ENCODE measurements at regions not wholly inside any gene's neighbourhood (a gene's known extent, or its start where the extent isn't known, plus 50 kb on each side); places are given as distances from the start of the nearest gene placed in this dataset.

DNA sequence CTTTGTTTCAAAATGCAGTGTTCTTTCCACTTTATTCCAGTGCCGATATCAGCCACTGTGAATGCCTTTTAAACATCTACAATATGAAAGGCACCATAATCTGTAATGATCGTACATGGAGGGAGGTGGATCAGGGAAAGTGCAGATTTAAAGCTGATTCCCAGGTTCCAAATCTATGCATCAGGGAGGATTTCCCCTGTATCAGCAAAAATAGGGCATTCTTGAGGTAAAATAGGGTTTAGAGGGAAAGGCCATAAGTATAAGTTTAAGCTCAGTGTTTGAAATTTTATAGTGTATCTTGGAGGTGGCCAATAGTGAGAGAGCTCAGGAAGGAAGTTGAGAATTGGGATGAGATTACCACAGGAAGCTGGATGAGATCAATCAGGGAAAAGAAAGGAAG, 289.7 kb upstream of the ID4 start:
- H2AFZ ChIP-seq (ENCODE audit: low read depth, low read length, severe bottlenecking) = no peak overlapping the region
- H3K27ac ChIP-seq (ENCODE audit: low read depth, low read length) = no peak overlapping the region
- no peak overlapping the region for H3K4me3 ChIP-seq (ENCODE audit: insufficient read depth, low read length, poor library complexity, severe bottlenecking)
- no peaks in the 10 kb centered on the region for H3K9me3 ChIP-seq (ENCODE audit: insufficient read depth, low read length)
- H3K9ac ChIP-seq (ENCODE audit: low read length) = no peak overlapping the region
- TF ChIP-seq, protein P1, sequence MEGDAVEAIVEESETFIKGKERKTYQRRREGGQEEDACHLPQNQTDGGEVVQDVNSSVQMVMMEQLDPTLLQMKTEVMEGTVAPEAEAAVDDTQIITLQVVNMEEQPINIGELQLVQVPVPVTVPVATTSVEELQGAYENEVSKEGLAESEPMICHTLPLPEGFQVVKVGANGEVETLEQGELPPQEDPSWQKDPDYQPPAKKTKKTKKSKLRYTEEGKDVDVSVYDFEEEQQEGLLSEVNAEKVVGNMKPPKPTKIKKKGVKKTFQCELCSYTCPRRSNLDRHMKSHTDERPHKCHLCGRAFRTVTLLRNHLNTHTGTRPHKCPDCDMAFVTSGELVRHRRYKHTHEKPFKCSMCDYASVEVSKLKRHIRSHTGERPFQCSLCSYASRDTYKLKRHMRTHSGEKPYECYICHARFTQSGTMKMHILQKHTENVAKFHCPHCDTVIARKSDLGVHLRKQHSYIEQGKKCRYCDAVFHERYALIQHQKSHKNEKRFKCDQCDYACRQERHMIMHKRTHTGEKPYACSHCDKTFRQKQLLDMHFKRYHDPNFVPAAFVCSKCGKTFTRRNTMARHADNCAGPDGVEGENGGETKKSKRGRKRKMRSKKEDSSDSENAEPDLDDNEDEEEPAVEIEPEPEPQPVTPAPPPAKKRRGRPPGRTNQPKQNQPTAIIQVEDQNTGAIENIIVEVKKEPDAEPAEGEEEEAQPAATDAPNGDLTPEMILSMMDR (IDR thresholded peaks at IDR 0.05; ENCODE audit: insufficient read depth, low read length, poor library complexity, severe bottlenecking) = no peak
- TF ChIP-seq EZH2phosphoT487 (conservative IDR thresholded peaks at IDR 0.05; ENCODE audit: low read length) = no peak
- H3K9me2 ChIP-seq (replicated peaks; ENCODE audit: insufficient read depth, low read length) = no peaks in the 10 kb centered on the region
- H3K4me2 ChIP-seq (ENCODE audit: low read depth, low read length, poor library complexity, severe bottlenecking) = no peak overlapping the region
- H4K20me1 ChIP-seq (ENCODE audit: low read depth, low read length) = no peaks in the 10 kb centered on the region
- no peaks in the 10 kb centered on the region for H3K79me2 ChIP-seq (ENCODE audit: insufficient read depth, low read length)
- H3K36me3 ChIP-seq (ENCODE audit: low read length) = no peaks in the 10 kb centered on the region
- H3K27me3 ChIP-seq (ENCODE audit: low read length) = no peaks in the 10 kb centered on the region
- no peaks in the 10 kb centered on the region for H3F3A ChIP-seq (ENCODE audit: insufficient read depth)

DNA sequence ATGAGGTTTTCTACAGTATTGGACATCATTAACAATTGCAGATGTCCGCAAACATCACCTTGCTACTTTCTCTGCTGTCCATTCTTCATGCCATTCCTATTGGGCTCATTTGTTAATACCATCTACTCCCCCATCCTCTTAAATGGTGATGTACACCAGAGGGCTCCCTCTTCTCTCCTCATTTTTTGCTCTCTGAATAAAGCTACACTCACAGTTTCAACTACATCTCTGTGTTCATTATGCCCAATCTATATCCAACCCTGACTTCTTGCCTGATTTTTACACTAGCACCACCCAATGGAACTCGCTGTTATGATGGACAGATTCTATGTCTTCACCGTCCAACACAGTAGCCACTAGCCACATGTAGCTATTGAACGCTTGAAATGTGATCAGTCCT, 288.1 kb upstream of the ID4 start:
- no peak overlapping the region for H3K27ac ChIP-seq (ENCODE audit: low read depth, low read length)
- H3K9me2 ChIP-seq (replicated peaks; ENCODE audit: insufficient read depth, low read length) = no peaks in the 10 kb centered on the region
- TF ChIP-seq, protein P1 (IDR thresholded peaks at IDR 0.05; ENCODE audit: insufficient read depth, low read length, poor library complexity, severe bottlenecking) = no peak
- no peak for TF ChIP-seq EZH2phosphoT487 (conservative IDR thresholded peaks at IDR 0.05; ENCODE audit: low read length)
- no peaks in the 10 kb centered on the region for H3F3A ChIP-seq (ENCODE audit: insufficient read depth)
- H2AFZ ChIP-seq (ENCODE audit: low read depth, low read length, severe bottlenecking) = no peak overlapping the region
- no peaks in the 10 kb centered on the region for H3K36me3 ChIP-seq (ENCODE audit: low read length)
- H4K20me1 ChIP-seq (ENCODE audit: low read depth, low read length) = no peaks in the 10 kb centered on the region
- no peak overlapping the region for H3K9ac ChIP-seq (ENCODE audit: low read length)
- H3K27me3 ChIP-seq (ENCODE audit: low read length) = no peaks in the 10 kb centered on the region
- no peak overlapping the region for H3K4me3 ChIP-seq (ENCODE audit: insufficient read depth, low read length, poor library complexity, severe bottlenecking)
- no peaks in the 10 kb centered on the region for H3K79me2 ChIP-seq (ENCODE audit: insufficient read depth, low read length)
- H3K4me2 ChIP-seq (ENCODE audit: low read depth, low read length, poor library complexity, severe bottlenecking) = no peak overlapping the region
- peaks cover 5% of the 10 kb centered on the region; the same call in 1 of the 2 replicates for H3K9me3 ChIP-seq (ENCODE audit: insufficient read depth, low read length)

DNA sequence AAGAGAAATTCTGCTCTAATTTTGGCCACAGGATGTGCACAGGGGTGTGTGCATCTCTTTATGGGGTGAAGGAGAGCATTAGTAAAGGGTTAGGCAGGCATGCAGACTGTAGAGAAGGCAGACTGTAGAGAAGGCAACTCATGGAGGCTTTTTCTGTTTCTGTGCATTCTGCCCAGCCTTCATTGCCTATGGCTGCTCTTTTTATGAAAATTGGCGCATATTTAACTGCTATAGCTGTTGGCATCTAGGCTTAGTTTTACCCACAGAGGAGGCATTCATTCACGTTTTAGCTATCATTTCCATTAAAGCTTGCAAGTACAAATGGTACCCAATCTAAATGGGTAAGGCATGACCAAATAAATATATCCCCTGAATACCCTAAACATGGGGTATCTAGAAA, 286.8 kb upstream of the ID4 start:
- H3F3A ChIP-seq (ENCODE audit: insufficient read depth) = no peaks in the 10 kb centered on the region
- H3K79me2 ChIP-seq (ENCODE audit: insufficient read depth, low read length) = no peaks in the 10 kb centered on the region
- no peak overlapping the region for H3K4me2 ChIP-seq (ENCODE audit: low read depth, low read length, poor library complexity, severe bottlenecking)
- H3K4me3 ChIP-seq (ENCODE audit: insufficient read depth, low read length, poor library complexity, severe bottlenecking) = no peak overlapping the region
- H3K9me3 ChIP-seq (ENCODE audit: insufficient read depth, low read length) = peaks cover 5% of the 10 kb centered on the region; the same call in 1 of the 2 replicates
- H3K27ac ChIP-seq (ENCODE audit: low read depth, low read length) = no peak overlapping the region
- H3K9me2 ChIP-seq (replicated peaks; ENCODE audit: insufficient read depth, low read length) = no peaks in the 10 kb centered on the region
- H3K36me3 ChIP-seq (ENCODE audit: low read length) = no peaks in the 10 kb centered on the region
- H4K20me1 ChIP-seq (ENCODE audit: low read depth, low read length) = no peaks in the 10 kb centered on the region
- no peaks in the 10 kb centered on the region for H3K27me3 ChIP-seq (ENCODE audit: low read length)
- H3K9ac ChIP-seq (ENCODE audit: low read length) = no peak overlapping the region
- TF ChIP-seq EZH2phosphoT487 (conservative IDR thresholded peaks at IDR 0.05; ENCODE audit: low read length) = no peak
- TF ChIP-seq, protein P1 (IDR thresholded peaks at IDR 0.05; ENCODE audit: insufficient read depth, low read length, poor library complexity, severe bottlenecking) = no peak
- no peak overlapping the region for H2AFZ ChIP-seq (ENCODE audit: low read depth, low read length, severe bottlenecking)
